DOHH2 (cell line): ENCODE measurements at regions not wholly inside any gene's neighbourhood (a gene's known extent, or its start where the extent isn't known, plus 50 kb on each side); places are given as distances from the start of the nearest gene placed in this dataset.

Experiments used
- H3F3A ChIP-seq: fragments of 200-600 bp; sonication (generic), shearing (Covaris generic); 2 replicates; pipeline ENCODE4 v1.6.0; 2016; ENCODE audit warnings: antibody characterized with exemption, mild to moderate bottlenecking; ENCODE audit not compliant: control insufficient read depth, insufficient read depth
- H3K27ac ChIP-seq: fragments of 200-600 bp; sonication (generic); 2 replicates; pipeline ENCODE4 v1.5.1; 2014; ENCODE audit warnings: low read depth, mild to moderate bottlenecking, low read length, moderate library complexity
- H3K27me3 ChIP-seq: fragments of 200-600 bp; sonication (generic); 2 replicates; pipeline ENCODE4 v1.6.1; 2014; ENCODE audit warnings: mild to moderate bottlenecking, low read length, mixed read lengths; ENCODE audit not compliant: control insufficient read depth
- H3K36me3 ChIP-seq: fragments of 200-600 bp; sonication (generic); 2 replicates; pipeline ENCODE4 v1.6.1; 2014; ENCODE audit warnings: mild to moderate bottlenecking, low read length, moderate library complexity, mixed read lengths; ENCODE audit not compliant: control insufficient read depth
- H3K4me1 ChIP-seq: fragments of 200-600 bp; sonication (generic); 2 replicates; pipeline ENCODE4 v1.6.1; 2014; ENCODE audit warnings: mild to moderate bottlenecking, low read length, mixed read lengths; ENCODE audit not compliant: control insufficient read depth
- H3K4me2 ChIP-seq: fragments of 200-600 bp; sonication (generic); 2 replicates; pipeline ENCODE4 v1.6.0; 2014; ENCODE audit warnings: mild to moderate bottlenecking, low read length, moderate library complexity
- H3K4me3 ChIP-seq: fragments of 200-600 bp; sonication (generic); 2 replicates; pipeline ENCODE4 v1.5.1; 2014; ENCODE audit warnings: mild to moderate bottlenecking, low read length, mixed read lengths
- H3K79me2 ChIP-seq: fragments of 200-600 bp; sonication (generic); 2 replicates; pipeline ENCODE4 v1.6.1; 2014; ENCODE audit warnings: mild to moderate bottlenecking, low read length, mixed read lengths; ENCODE audit not compliant: control insufficient read depth
- H3K9me2 ChIP-seq: fragments of 200-600 bp; sonication (generic); replicated peaks from 2 replicates; pipeline ENCODE4 v1.6.1; 2014; ENCODE audit warnings: mild to moderate bottlenecking, low read length, mixed read lengths; ENCODE audit not compliant: control insufficient read depth
- H3K9me3 ChIP-seq: fragments of 200-600 bp; sonication (generic); 2 replicates; pipeline ENCODE4 v1.6.1; 2014; ENCODE audit warnings: antibody characterized with exemption, low read length, mixed read lengths; ENCODE audit not compliant: control insufficient read depth, insufficient read depth
- H4K20me1 ChIP-seq: fragments of 200-600 bp; sonication (generic); 2 replicates; pipeline ENCODE4 v1.6.0; 2014; ENCODE audit warnings: low read depth, mild to moderate bottlenecking, antibody characterized with exemption, low read length, moderate library complexity; ENCODE audit not compliant: control insufficient read depth, insufficient read depth
- EZH2phosphoT487 ChIP-seq: fragments of 200-600 bp; sonication (generic); IDR thresholded peaks from 2 replicates; pipeline ENCODE4 v1.6.1; 2017; ENCODE audit warnings: borderline replicate concordance, mild to moderate bottlenecking, antibody characterized with exemption, low read length, moderate library complexity, mixed read lengths
- TF ChIP-seq, protein P1 (sequence below): fragments of 200-600 bp; sonication (generic); IDR thresholded peaks from one replicate; pipeline ENCODE4 v1.5.1; 2014; ENCODE audit warnings: antibody characterized with exemption, mild to moderate bottlenecking, low read depth, low read length; ENCODE audit not compliant: poor library complexity, severe bottlenecking

GRCh38 chr17:13725288-13725990, 123.7 kb upstream of the HS3ST3A1 start:
- Histone ChIP-seq H3K27me3 (no peaks in the 10 kb centered on the region), H3K27ac (no peak overlapping the region), H3K4me2 (no peak overlapping the region), H3K36me3 (no peaks in the 10 kb centered on the region), H3K9me2 (no peaks in the 10 kb centered on the region), H3K79me2 (no peaks in the 10 kb centered on the region), H4K20me1 (no peaks in the 10 kb centered on the region), H3F3A (no peaks in the 10 kb centered on the region), H3K4me3 (no peak overlapping the region), H3K4me1 (no peaks in the 10 kb centered on the region), H3K9me3 (no peaks in the 10 kb centered on the region)
- TF ChIP-seq, protein P1, sequence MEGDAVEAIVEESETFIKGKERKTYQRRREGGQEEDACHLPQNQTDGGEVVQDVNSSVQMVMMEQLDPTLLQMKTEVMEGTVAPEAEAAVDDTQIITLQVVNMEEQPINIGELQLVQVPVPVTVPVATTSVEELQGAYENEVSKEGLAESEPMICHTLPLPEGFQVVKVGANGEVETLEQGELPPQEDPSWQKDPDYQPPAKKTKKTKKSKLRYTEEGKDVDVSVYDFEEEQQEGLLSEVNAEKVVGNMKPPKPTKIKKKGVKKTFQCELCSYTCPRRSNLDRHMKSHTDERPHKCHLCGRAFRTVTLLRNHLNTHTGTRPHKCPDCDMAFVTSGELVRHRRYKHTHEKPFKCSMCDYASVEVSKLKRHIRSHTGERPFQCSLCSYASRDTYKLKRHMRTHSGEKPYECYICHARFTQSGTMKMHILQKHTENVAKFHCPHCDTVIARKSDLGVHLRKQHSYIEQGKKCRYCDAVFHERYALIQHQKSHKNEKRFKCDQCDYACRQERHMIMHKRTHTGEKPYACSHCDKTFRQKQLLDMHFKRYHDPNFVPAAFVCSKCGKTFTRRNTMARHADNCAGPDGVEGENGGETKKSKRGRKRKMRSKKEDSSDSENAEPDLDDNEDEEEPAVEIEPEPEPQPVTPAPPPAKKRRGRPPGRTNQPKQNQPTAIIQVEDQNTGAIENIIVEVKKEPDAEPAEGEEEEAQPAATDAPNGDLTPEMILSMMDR: no peak
- TF ChIP-seq EZH2phosphoT487: no peak

- no peak overlapping the region for H3K4me2 ChIP-seq
- H3K9me2 ChIP-seq: no peaks in the 10 kb centered on the region
Observed at GRCh38 chr17:13727441-13728171, 125.9 kb upstream of the HS3ST3A1 start.

DNA sequence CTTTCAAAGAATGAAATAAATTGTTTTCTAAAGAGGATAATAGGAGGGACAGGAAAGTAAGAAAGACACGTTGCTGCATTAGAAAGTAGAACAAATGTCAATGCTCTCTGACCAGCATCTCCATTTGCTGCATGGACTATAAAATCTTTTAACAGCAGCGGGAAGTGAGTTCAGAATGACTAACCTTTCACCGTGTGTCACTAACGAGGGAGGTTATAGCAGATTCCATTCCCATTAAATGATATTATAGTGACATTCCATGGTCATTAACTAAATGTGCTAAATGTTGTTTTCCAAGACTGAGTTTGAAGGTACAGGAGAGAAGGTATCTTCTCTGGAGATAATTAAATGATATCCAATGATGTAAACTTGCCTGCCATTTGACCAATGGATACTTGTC, 127.1 kb upstream of the HS3ST3A1 start:
- no peak overlapping the region for H3K27ac ChIP-seq
- no peak overlapping the region for H3K4me2 ChIP-seq
- no peaks in the 10 kb centered on the region for H3K4me1 ChIP-seq
- H4K20me1 ChIP-seq: no peaks in the 10 kb centered on the region
- H3K36me3 ChIP-seq: no peaks in the 10 kb centered on the region
- H3K79me2 ChIP-seq: no peaks in the 10 kb centered on the region
- H3K9me2 ChIP-seq: no peaks in the 10 kb centered on the region
- TF ChIP-seq, protein P1: no peak
- TF ChIP-seq EZH2phosphoT487: no peak
- H3K27me3 ChIP-seq: no peaks in the 10 kb centered on the region
- no peaks in the 10 kb centered on the region for H3K9me3 ChIP-seq
- H3K4me3 ChIP-seq: no peak overlapping the region
- H3F3A ChIP-seq: no peaks in the 10 kb centered on the region

More at GRCh38 chr17:13727441-13728171, 125.9 kb upstream of the HS3ST3A1 start:
- H3K4me3 ChIP-seq: no peak overlapping the region
- no peak for TF ChIP-seq EZH2phosphoT487
- TF ChIP-seq, protein P1: no peak
- no peaks in the 10 kb centered on the region for H3F3A ChIP-seq
- no peaks in the 10 kb centered on the region for H3K9me3 ChIP-seq
- no peaks in the 10 kb centered on the region for H4K20me1 ChIP-seq
- H3K27ac ChIP-seq: no peak overlapping the region
- no peaks in the 10 kb centered on the region for H3K4me1 ChIP-seq
- H3K79me2 ChIP-seq: no peaks in the 10 kb centered on the region
- no peaks in the 10 kb centered on the region for H3K27me3 ChIP-seq
- no peaks in the 10 kb centered on the region for H3K36me3 ChIP-seq
